DND-41 (cell line): ENCODE measurements at regions not wholly inside any gene's neighbourhood (a gene's known extent, or its start where the extent isn't known, plus 50 kb on each side); places are given as distances from the start of the nearest gene placed in this dataset.

ENCODE experiments used
- EZH2 ChIP-seq: IDR thresholded peaks from 3 replicates; pipeline ENCODE4 v1.6.1; 2012; ENCODE audit warnings: borderline replicate concordance, low read depth, mild to moderate bottlenecking, moderate library complexity, low read length, inconsistent platforms; ENCODE audit not compliant: severe bottlenecking
- TF ChIP-seq, protein P1 (sequence below): IDR thresholded peaks from 2 replicates; pipeline ENCODE4 v1.5.1; 2012; ENCODE audit warnings: borderline replicate concordance, low read length, moderate library complexity, mild to moderate bottlenecking; ENCODE audit not compliant: poor library complexity, severe bottlenecking; ENCODE audit errors: extremely low read depth

DNA sequence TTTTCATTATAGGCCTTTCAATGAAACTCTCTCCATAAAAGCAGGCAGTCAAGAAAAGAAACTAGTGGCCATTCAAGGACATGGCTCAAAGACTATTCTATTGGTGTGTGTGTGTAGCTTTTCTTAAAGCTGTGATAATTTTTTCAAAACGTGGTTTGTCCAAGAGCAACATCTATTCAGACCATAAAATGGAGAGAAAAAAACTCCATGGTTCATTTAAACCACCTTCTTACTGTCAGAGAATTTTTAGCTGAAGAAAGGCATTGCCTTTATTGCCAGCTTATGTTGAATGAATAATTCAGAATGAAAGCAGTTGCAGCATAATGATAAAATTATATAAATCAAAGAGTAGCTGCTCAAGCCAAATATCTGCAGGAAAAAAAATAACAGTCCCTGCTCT lies 325.5 kb downstream of the PCDH18 start:
- TF ChIP-seq, protein P1, sequence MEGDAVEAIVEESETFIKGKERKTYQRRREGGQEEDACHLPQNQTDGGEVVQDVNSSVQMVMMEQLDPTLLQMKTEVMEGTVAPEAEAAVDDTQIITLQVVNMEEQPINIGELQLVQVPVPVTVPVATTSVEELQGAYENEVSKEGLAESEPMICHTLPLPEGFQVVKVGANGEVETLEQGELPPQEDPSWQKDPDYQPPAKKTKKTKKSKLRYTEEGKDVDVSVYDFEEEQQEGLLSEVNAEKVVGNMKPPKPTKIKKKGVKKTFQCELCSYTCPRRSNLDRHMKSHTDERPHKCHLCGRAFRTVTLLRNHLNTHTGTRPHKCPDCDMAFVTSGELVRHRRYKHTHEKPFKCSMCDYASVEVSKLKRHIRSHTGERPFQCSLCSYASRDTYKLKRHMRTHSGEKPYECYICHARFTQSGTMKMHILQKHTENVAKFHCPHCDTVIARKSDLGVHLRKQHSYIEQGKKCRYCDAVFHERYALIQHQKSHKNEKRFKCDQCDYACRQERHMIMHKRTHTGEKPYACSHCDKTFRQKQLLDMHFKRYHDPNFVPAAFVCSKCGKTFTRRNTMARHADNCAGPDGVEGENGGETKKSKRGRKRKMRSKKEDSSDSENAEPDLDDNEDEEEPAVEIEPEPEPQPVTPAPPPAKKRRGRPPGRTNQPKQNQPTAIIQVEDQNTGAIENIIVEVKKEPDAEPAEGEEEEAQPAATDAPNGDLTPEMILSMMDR: no peak
- no peak for TF ChIP-seq EZH2
